Stomach (tissue), 4 donors: ENCODE measurements at regions not wholly inside any gene's neighbourhood (a gene's known extent, or its start where the extent isn't known, plus 50 kb on each side); places are given as distances from the start of the nearest gene placed in this dataset.

Source experiments
- CTCF ChIP-seq, 7 experiments: fragments of 450-650 bp in 4 of 7; fragments of 200-600 bp in 3 of 7; sonication (generic) in 3 of 7; IDR thresholded peaks; one replicate each; pipeline ENCODE4 v1.5.1; 2016 to 2019; ENCODE audit warnings: antibody characterized with exemption in 7 of 7, control low read depth in 2 of 7, mild to moderate bottlenecking in 1 of 7
- POLR2A ChIP-seq, 4 donors: fragments of 450-650 bp; IDR thresholded peaks; one replicate each; pipeline ENCODE4 v1.6.1; 2016; ENCODE audit warnings: antibody characterized with exemption in 4 of 4, control low read depth in 2 of 4, mild to moderate bottlenecking in 1 of 4, moderate library complexity in 1 of 4
- POLR2AphosphoS5 ChIP-seq, 3 donors: sonication (generic); formaldehyde crosslinking; IDR thresholded peaks; one replicate each; pipeline ENCODE4 v1.6.1; 2016; ENCODE audit warnings: antibody characterized with exemption in 3 of 3

- TF ChIP-seq CTCF (IDR thresholded peaks at IDR 0.05), result no peak
- TF ChIP-seq POLR2A (IDR thresholded peaks at IDR 0.05), result no peak
- no peak for TF ChIP-seq POLR2AphosphoS5 (IDR thresholded peaks at IDR 0.05)
Observed at GRCh38 chr16:51755577-51756355, 604.7 kb upstream of the SALL1 start.
